A673 (cell line): ENCODE measurements at regions not wholly inside any gene's neighbourhood (a gene's known extent, or its start where the extent isn't known, plus 50 kb on each side); places are given as distances from the start of the nearest gene placed in this dataset.

Experiments used
- CTCF ChIP-seq: fragments of 300-800, 200-600 bp; sonication (generic); conservative IDR thresholded peaks from 2 replicates; pipeline ENCODE4 v1.5.1; 2017; ENCODE audit warnings: low read depth, mild to moderate bottlenecking, antibody characterized with exemption, low read length, moderate library complexity, mixed read lengths
- EZH2 ChIP-seq: fragments of 200-600 bp; sonication (generic); IDR thresholded peaks from 2 replicates; pipeline ENCODE4 v1.6.1; 2017; ENCODE audit warnings: borderline replicate concordance, low read depth, mild to moderate bottlenecking, mixed read lengths, antibody characterized with exemption, low read length; ENCODE audit not compliant: poor library complexity, severe bottlenecking

- TF ChIP-seq CTCF (no peak), EZH2 (no peak)
Observed at GRCh38 chr7:41420421-41420820, 282.5 kb downstream of the INHBA start.
